GM19463 (cell line): ENCODE measurements at regions not wholly inside any gene's neighbourhood (a gene's known extent, or its start where the extent isn't known, plus 50 kb on each side); places are given as distances from the start of the nearest gene placed in this dataset.
"Not testable (repeated sequence)": the region's sequence is repeated elsewhere in the genome, so short reads cannot be mapped to it uniquely, and the experiment has no call there.

Experiments
- ATAC-seq: cut with Tn5 transposase; IDR thresholded peaks from one replicate; pipeline ENCODE4 v1.9.1; 2021; ENCODE audit warnings: mild to moderate bottlenecking, moderate library complexity; ENCODE audit not compliant: unreplicated experiment

GRCh38 chr6:112853162-112853561, 506.0 kb downstream of the RFPL4B start:
- no peak for ATAC-seq

GRCh38 chr6:112863753-112864152, 516.6 kb downstream of the RFPL4B start:
- no peak for ATAC-seq

- ATAC-seq = no peak
Measured at GRCh38 chr6:112865131-112865530, 518.0 kb downstream of the RFPL4B start.

- ATAC-seq = no peak
Measured at GRCh38 chr6:112874881-112875280, 527.8 kb downstream of the RFPL4B start.

GRCh38 chr6:112877134-112878100, 530.3 kb downstream of the RFPL4B start:
- ATAC-seq = no peak

- no peak for ATAC-seq
Measured at GRCh38 chr6:112879920-112880413, 532.8 kb downstream of the RFPL4B start.

GRCh38 chr6:112881027-112881426, 533.9 kb downstream of the RFPL4B start:
- no peak for ATAC-seq

- no peak for ATAC-seq
Measured at GRCh38 chr6:112881828-112882780, 535.0 kb downstream of the RFPL4B start.

GRCh38 chr6:112883095-112883494, 536.0 kb downstream of the RFPL4B start:
- no peak for ATAC-seq

- ATAC-seq = no peak
Measured at GRCh38 chr6:112886415-112886814, 539.3 kb downstream of the RFPL4B start.

- ATAC-seq = not testable (repeated sequence)
Measured at GRCh38 chr6:112887424-112887823, 540.3 kb downstream of the RFPL4B start.

GRCh38 chr6:112899541-112899940, 552.4 kb downstream of the RFPL4B start:
- no peak for ATAC-seq

- ATAC-seq = no peak
Measured at GRCh38 chr6:112903361-112903760, 556.2 kb downstream of the RFPL4B start.

- no peak for ATAC-seq
Measured at GRCh38 chr6:112906726-112907125, 559.6 kb downstream of the RFPL4B start.

GRCh38 chr6:112909781-112910180, 562.7 kb downstream of the RFPL4B start:
- no peak for ATAC-seq

- no peak for ATAC-seq
Measured at GRCh38 chr6:112910256-112910655, 563.1 kb downstream of the RFPL4B start.

GRCh38 chr6:112911959-112912358, 564.8 kb downstream of the RFPL4B start:
- ATAC-seq = no peak

- no peak for ATAC-seq
Measured at GRCh38 chr6:112912416-112913101, 565.4 kb downstream of the RFPL4B start.

- ATAC-seq = not testable (repeated sequence)
Measured at GRCh38 chr6:112919744-112920143, 572.6 kb downstream of the RFPL4B start.

- no peak for ATAC-seq
Measured at GRCh38 chr6:112920994-112921393, 573.9 kb downstream of the RFPL4B start.
